GM15510 (cell line): ENCODE measurements at regions not wholly inside any gene's neighbourhood (a gene's known extent, or its start where the extent isn't known, plus 50 kb on each side); places are given as distances from the start of the nearest gene placed in this dataset.

ENCODE experiments used
- POLR2A ChIP-seq: IDR thresholded peaks from 3 replicates; pipeline ENCODE4 v1.6.1; 2011; ENCODE audit warnings: borderline replicate concordance; ENCODE audit not compliant: insufficient read length; ENCODE audit errors: extremely low read depth

GRCh38 chr4:53783208-53783859 is 192.0 kb upstream of the LNX1 start:
- TF ChIP-seq POLR2A, result no peak

GRCh38 chr4:53782458-53782845 is 191.2 kb upstream of the LNX1 start:
- TF ChIP-seq POLR2A, result no peak

GRCh38 chr4:53781629-53782457 is 190.6 kb upstream of the LNX1 start:
- TF ChIP-seq POLR2A, result no peak

- TF ChIP-seq POLR2A, result no peak
Observed at GRCh38 chr4:53780736-53781400, 189.6 kb upstream of the LNX1 start.

GRCh38 chr4:53779025-53779424 is 187.7 kb upstream of the LNX1 start:
- no peak for TF ChIP-seq POLR2A

- no peak for TF ChIP-seq POLR2A
Observed at GRCh38 chr4:53778155-53778554, 186.9 kb upstream of the LNX1 start.

GRCh38 chr4:53777244-53777984 is 186.1 kb upstream of the LNX1 start:
- TF ChIP-seq POLR2A, result no peak

GRCh38 chr4:53776141-53776540 is 184.9 kb upstream of the LNX1 start:
- no peak for TF ChIP-seq POLR2A

GRCh38 chr4:53775381-53775780 is 184.1 kb upstream of the LNX1 start:
- no peak for TF ChIP-seq POLR2A

- no peak for TF ChIP-seq POLR2A
Observed at GRCh38 chr4:53771326-53771725, 180.0 kb upstream of the LNX1 start.

- no peak for TF ChIP-seq POLR2A
Observed at GRCh38 chr4:53767482-53767881, 176.2 kb upstream of the LNX1 start.

GRCh38 chr4:53764761-53765490 is 173.6 kb upstream of the LNX1 start:
- TF ChIP-seq POLR2A, result no peak

- TF ChIP-seq POLR2A, result no peak
Observed at GRCh38 chr4:53763813-53764597, 172.7 kb upstream of the LNX1 start.
